ENCODE measurements at regions not wholly inside any gene's neighbourhood (a gene's known extent, or its start where the extent isn't known, plus 50 kb on each side); places are given as distances from the start of the nearest gene placed in this dataset.
A peak's percentile ranks its signal among the peaks of the same experiment; 100 is the strongest.

- TF ChIP-seq ZNF462 (CRISPR knock-in tag; IDR thresholded peaks at IDR 0.05) (no peak), ZNF331 (CRISPR knock-in tag; IDR thresholded peaks at IDR 0.05; ENCODE audit: low read depth) (no peak), CREB1 (CRISPR knock-in tag; IDR thresholded peaks at IDR 0.05; ENCODE audit: low read depth) (no peak), JUNB (IDR thresholded peaks at IDR 0.05; ENCODE audit: unreplicated experiment) (no peak)
Measured at GRCh38 chr16:76190480-76190879, 86.7 kb upstream of the CNTNAP4 start (continued).

- peak overlapping the region; percentile 14; the same call in 1 of the 2 replicates for H2AFZ ChIP-seq
- no peaks in the 10 kb centered on the region for H4K20me1 ChIP-seq (replicated peaks; ENCODE audit: insufficient read depth)
- ATAC-seq (no peak), DNase-seq (ENCODE audit: low spot score) (no peak)
- H3K36me3 ChIP-seq (ENCODE audit: insufficient read depth): no peaks in the 10 kb centered on the region
- Mint-ChIP-seq H3K27me3 (ENCODE audit: insufficient read depth, low read depth, poor library complexity) (no peaks in the 10 kb centered on the region), H3K9me3 (peaks cover 58% of the 10 kb centered on the region), H3K4me3 (no peak overlapping the region), H3K27ac (no peak overlapping the region), H3K36me3 (ENCODE audit: low read depth) (no peaks in the 10 kb centered on the region), H3K4me1 (peaks cover 12% of the 10 kb centered on the region; the same call in 2 of the 3 replicates)
- H3F3A ChIP-seq (replicated peaks; ENCODE audit: low read depth): no peaks in the 10 kb centered on the region
- no peaks in the 10 kb centered on the region for H3K9me2 ChIP-seq (ENCODE audit: insufficient read depth)
- peak overlapping the region; percentile 3 for H3K4me2 ChIP-seq
- no peaks in the 10 kb centered on the region for H3K27me3 ChIP-seq (ENCODE audit: insufficient read depth)
- no peak overlapping the region for H3K4me3 ChIP-seq
- peaks cover 26% of the 10 kb centered on the region for H3K4me1 ChIP-seq (ENCODE audit: insufficient read depth)
- no peak overlapping the region for H3K27ac ChIP-seq (ENCODE audit: low read depth)
- H3K79me2 ChIP-seq (replicated peaks; ENCODE audit: insufficient read depth): no peaks in the 10 kb centered on the region
- TF ChIP-seq NANOG (IDR thresholded peaks at IDR 0.05; ENCODE audit: borderline replicate concordance) (no peak), REST (IDR thresholded peaks at IDR 0.05; ENCODE audit: unreplicated experiment) (no peak), EZH2phosphoT487 (IDR thresholded peaks at IDR 0.05; ENCODE audit: unreplicated experiment) (no peak), CREB1 (CRISPR knock-in tag; IDR thresholded peaks at IDR 0.05; ENCODE audit: low read depth) (no peak), ZNF331 (CRISPR knock-in tag; IDR thresholded peaks at IDR 0.05; ENCODE audit: low read depth) (no peak), STAT1 (IDR thresholded peaks at IDR 0.05; ENCODE audit: unreplicated experiment) (no peak), EZH2 (IDR thresholded peaks at IDR 0.05; ENCODE audit: low read depth, unreplicated experiment) (no peak), CTCF (conservative IDR thresholded peaks at IDR 0.05; ENCODE audit: low read depth in 2 of 2) (no peak)
Measured at GRCh38 chr16:76193906-76194615, 83.1 kb upstream of the CNTNAP4 start.

All from GM23338 (cell line).